AG04450 (cell line): ENCODE measurements at regions not wholly inside any gene's neighbourhood (a gene's known extent, or its start where the extent isn't known, plus 50 kb on each side); places are given as distances from the start of the nearest gene placed in this dataset.

Source experiments
- CTCF ChIA-PET: fragments of 300-600, 350-600 bp; formaldehyde crosslinking; extraction: SDS; loops from one replicate; lab custom pipeline; 2022; ENCODE audit warnings: antibody characterized with exemption, inconsistent platforms; lab: Charles Lee
- POLR2A ChIA-PET: fragments of 350-600 bp; formaldehyde crosslinking; extraction: SDS; loops from one replicate; lab custom pipeline; 2021; ENCODE audit warnings: antibody characterized with exemption, inconsistent platforms; lab: Yijun Ruan, JAX
- DNase-seq: peaks from one replicate; pipeline ENCODE4 v3.0.0-alpha.2; 2011; ENCODE audit warnings: low read depth, low spot score
- H3K27ac ChIP-seq: one replicate; pipeline ENCODE4 v1.5.1; 2012; ENCODE audit warnings: low read depth, low read length, control low read depth
- H3K27me3 ChIP-seq: one replicate; pipeline ENCODE4 v1.6.0; 2012; ENCODE audit warnings: low read length; ENCODE audit not compliant: control insufficient read depth, insufficient read depth
- H3K4me3 ChIP-seq: 2 replicates; pipeline ENCODE4 v1.5.1; 2011; ENCODE audit warnings: mild to moderate bottlenecking, low read depth, low read length, control low read depth
- H3K9me3 ChIP-seq: 2 replicates; pipeline ENCODE4 v1.5.1; 2012; ENCODE audit warnings: low read length; ENCODE audit not compliant: control insufficient read depth, insufficient read depth
- TF ChIP-seq, protein P1 (sequence below): IDR thresholded peaks from 2 replicates; pipeline ENCODE4 v1.5.1; 2011; ENCODE audit warnings: low read depth, low read length, control low read depth, inconsistent platforms

- no peak overlapping the region for H3K4me3 ChIP-seq
- H3K27me3 ChIP-seq: no peaks in the 10 kb centered on the region
- DNase-seq: no peak
- ChIA-PET POLR2A (no interaction called here), CTCF (no interaction called here)
- H3K9me3 ChIP-seq: no peaks in the 10 kb centered on the region
- H3K27ac ChIP-seq: no peak overlapping the region
- TF ChIP-seq, protein P1, sequence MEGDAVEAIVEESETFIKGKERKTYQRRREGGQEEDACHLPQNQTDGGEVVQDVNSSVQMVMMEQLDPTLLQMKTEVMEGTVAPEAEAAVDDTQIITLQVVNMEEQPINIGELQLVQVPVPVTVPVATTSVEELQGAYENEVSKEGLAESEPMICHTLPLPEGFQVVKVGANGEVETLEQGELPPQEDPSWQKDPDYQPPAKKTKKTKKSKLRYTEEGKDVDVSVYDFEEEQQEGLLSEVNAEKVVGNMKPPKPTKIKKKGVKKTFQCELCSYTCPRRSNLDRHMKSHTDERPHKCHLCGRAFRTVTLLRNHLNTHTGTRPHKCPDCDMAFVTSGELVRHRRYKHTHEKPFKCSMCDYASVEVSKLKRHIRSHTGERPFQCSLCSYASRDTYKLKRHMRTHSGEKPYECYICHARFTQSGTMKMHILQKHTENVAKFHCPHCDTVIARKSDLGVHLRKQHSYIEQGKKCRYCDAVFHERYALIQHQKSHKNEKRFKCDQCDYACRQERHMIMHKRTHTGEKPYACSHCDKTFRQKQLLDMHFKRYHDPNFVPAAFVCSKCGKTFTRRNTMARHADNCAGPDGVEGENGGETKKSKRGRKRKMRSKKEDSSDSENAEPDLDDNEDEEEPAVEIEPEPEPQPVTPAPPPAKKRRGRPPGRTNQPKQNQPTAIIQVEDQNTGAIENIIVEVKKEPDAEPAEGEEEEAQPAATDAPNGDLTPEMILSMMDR: no peak
Measured at GRCh38 chr2:57880967-57881366, 165.6 kb upstream of the VRK2 start.

- POLR2A ChIA-PET: no interaction called here
- TF ChIP-seq, protein P1: no peak
Measured at GRCh38 chr2:57881998-57882888, 164.4 kb upstream of the VRK2 start.

DNA sequence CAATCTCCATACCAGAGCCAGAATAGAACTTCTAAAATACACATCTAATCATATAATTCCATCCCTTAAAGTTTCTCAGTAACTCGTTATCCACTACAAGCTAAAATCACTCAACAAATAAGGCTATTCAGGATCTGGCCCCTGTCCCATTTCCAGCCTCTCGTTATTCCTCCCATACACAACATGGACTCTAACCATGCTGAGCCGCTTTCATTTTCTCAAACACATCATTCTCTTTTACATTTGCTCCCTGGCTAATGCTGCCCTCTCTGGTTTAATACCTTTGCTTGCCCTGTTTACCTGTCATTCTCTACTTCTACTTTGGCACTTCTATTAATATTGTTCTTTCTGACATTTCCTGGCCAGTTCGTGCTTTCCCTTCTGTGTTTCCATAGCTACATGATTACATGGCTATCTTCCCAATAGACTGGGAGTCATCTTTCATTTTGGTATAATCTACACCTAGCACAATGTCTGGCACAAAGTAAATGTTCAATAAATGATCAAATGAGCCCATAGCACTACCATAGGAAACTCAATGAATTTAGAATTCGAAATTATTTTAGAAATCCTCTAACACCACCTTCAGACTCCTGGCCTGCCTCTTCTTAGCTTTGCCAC lies 163.6 kb upstream of the VRK2 start:
- POLR2A ChIA-PET: no interaction called here
- H3K27ac ChIP-seq: no peak overlapping the region
- no peak for DNase-seq
- no peak overlapping the region for H3K4me3 ChIP-seq
- H3K27me3 ChIP-seq: no peaks in the 10 kb centered on the region
- no peaks in the 10 kb centered on the region for H3K9me3 ChIP-seq
- TF ChIP-seq, protein P1: no peak
- CTCF ChIA-PET: no interaction called here

More at GRCh38 chr2:57881998-57882888, 164.4 kb upstream of the VRK2 start:
- DNase-seq: no peak
- Histone ChIP-seq H3K4me3 (no peak overlapping the region), H3K9me3 (no peaks in the 10 kb centered on the region), H3K27ac (no peak overlapping the region), H3K27me3 (no peaks in the 10 kb centered on the region)
- CTCF ChIA-PET: no interaction called here

DNA sequence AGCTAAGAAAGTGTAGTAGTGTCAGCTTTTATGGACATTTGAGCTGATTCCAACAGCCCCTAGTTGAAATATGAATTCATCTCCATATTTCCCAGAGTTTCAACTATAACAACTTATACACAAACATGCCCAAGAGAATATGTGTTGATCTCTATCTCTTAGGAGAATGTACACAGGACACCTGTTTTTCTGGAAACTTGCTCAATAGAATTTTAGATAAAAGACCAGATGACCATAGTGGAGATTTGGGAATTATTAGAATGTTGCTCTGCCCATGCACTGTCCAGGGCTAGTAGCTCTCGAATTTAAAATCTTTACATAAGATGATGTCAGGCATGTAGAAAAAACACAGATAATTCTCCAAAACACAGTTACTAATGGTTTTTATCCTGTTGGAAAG lies 162.3 kb upstream of the VRK2 start:
- no peak overlapping the region for H3K27ac ChIP-seq
- CTCF ChIA-PET: interaction anchor here (1.6 kb wide), 1 partner anchor 22 kb away, joined by 6 read pairs; no protein-coding TSS in a partner anchor

More for the DNA sequence above, 162.3 kb upstream of the VRK2 start:
- H3K4me3 ChIP-seq: no peak overlapping the region
- no peaks in the 10 kb centered on the region for H3K9me3 ChIP-seq
- no peak for DNase-seq
- TF ChIP-seq, protein P1: no peak
- POLR2A ChIA-PET: no interaction called here
- no peaks in the 10 kb centered on the region for H3K27me3 ChIP-seq
